ACHN (cell line): ENCODE measurements at regions not wholly inside any gene's neighbourhood (a gene's known extent, or its start where the extent isn't known, plus 50 kb on each side); places are given as distances from the start of the nearest gene placed in this dataset.

Source experiments
- DNase-seq: peaks from one replicate; pipeline ENCODE4 v3.0.0-alpha.2; 2015
- in situ Hi-C: cut with HindIII; loops from 2 replicates; pipeline ENCODE4 v1.10.0; 2017; ENCODE audit warnings: low sequenced_read_pairs, low pct_ligation_motif_present, low pct_unique_long_range_greater_than_20kb

DNA sequence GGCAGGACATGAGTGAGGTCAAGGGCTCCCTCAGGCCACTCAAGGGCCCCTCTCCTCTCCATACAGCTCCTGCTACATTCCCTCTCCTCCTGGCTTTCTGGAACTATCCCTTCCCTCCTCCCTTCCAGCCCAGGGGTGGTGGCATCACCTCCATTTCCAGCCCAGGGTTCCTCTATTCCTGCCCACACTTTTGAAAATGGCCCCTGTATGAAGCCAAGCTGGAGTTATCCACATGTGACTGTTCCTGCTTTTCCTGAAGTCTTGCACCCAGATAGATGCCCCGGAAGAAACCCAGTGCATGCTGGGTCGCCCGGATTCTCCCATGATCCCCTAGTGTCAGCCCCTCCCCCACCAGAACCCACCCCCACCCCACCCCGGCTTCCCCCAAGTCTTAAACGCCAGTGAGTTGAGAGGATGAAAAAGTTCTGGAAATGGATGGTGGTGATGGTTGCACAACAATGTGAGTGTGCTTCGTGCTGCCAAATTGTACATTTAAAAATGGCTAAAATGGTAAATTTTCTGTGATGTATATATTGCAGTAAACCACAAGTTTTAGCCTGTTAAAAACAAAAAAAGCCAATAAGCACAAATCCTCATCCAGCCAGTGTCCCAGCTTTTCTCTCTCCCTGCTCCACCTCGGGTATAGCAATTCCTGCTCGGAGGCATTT lies 136.9 kb downstream of the SCARB1 start:
- no peak for DNase-seq
- in situ Hi-C loops: no loop called here

- in situ Hi-C loops: no loop called here
- DNase-seq: no peak
Observed at GRCh38 chr12:124725597-124726237, 137.9 kb downstream of the SCARB1 start.

DNA sequence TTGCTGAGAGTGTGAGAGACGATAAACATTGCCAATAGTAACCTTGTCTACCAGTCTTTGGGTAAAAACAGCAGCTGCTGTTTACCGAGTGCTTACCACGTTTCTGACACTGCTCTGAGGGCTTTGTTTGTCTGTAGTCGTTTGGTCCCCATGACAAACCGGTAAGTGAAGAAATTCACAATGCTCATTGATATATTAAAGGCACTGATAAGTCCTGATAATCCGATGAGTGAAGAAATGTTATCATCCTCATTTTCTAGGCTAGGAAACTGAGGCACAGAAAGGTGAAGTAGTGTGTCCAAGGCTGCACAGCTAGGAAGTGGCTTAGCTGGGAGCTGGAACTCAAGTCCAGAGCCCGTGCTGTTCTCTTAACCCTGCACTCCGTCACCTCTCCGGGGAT lies 138.6 kb downstream of the SCARB1 start:
- no peak for DNase-seq
- in situ Hi-C loops: no loop called here

DNA sequence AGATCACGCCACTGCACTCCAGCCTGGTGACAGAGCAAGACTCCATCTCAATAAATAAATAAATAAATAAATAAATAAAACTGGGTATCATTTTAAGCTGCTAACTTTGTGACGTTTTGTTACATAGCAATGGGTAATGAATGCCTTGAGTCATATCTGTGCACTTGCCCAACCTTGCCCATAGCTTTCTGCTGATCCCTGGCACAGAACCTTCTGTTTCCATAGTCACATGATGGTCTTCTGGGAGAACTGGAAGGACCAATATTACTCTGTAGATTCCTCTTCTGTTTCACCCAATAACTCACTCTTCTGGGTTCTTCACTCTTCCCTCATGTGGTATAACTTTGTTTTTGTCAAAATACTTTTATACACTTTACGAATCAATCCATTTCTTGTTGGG lies 140.8 kb downstream of the SCARB1 start:
- in situ Hi-C loops: no loop called here
- DNase-seq: no peak

DNA sequence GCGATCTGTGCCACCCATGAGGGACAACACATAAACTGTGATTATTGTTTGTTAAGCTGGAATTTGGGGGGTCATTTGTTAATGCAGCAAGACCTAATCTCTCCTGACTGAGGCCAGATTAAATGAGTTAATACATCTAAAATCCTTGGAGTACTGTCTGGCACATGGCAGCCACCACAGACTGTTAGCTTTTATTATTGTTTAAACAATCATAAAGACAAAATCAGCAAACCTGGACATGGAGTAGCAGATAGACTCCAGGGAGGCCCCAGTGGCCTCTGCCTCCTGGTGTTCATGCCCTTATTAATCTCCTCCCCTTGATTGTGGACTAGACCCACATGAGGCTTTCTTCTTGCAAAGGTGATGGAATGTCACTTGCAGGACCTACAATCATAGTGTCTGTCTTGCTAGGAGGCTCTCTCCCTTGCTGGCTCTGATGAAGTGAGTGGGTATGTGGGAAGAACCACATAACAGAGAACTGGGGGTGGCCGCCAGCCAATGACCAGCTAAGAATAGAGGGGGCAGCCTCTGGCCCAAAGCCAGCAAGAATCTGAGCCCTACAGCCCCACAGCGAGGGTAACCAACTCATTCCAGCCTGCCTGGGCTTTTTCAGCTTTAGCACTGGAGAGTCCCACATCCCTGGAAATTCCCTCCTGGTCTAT lies 142.0 kb downstream of the SCARB1 start:
- in situ Hi-C loops: no loop called here
- no peak for DNase-seq

GRCh38 chr12:124720681-124721500 lies 142.8 kb downstream of the SCARB1 start:
- peak; percentile 71 for DNase-seq
- in situ Hi-C loops: no loop called here

- DNase-seq: peak; percentile 72
- in situ Hi-C loops: no loop called here
Observed at GRCh38 chr12:124720004-124720680, 143.5 kb downstream of the SCARB1 start.

DNA sequence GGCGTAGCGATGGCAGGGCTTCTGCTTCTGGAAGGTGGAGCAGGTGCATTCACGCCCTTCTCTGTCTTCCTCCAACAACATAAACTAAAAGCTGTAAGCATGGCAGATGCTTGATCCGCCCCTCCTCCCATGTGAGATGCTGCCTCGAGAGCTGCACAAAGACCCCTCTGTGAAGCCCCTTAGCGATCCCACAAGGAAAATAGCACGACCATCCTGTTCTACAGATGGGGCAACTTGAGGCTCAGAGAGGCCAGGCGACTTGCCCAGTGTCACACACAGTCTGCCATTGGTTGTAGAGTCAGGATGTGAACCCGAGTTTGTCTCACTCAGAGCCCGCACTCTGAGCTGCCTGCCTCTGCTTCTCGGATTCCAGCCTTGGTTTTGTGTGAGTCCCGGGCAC lies 144.4 kb downstream of the SCARB1 start:
- no peak for DNase-seq
- in situ Hi-C loops: no loop called here

DNA sequence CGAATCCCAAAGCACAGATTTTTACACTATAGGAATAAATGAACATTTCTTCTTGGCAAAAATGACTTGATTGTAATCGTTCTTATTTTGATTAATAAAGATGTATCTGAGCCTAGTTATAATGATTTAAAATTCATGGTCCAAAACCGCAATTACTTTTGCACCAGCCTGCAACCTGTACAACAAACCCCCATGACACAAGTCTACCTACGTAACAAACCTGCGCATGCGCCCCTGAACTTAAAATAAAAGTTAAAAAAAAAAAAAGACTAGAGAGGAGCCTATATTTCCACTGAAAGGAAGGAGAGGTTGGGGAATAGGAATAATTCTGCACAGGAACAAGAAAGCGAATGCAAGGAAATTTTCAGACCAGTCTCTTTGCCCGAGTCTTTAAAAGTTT lies 145.2 kb downstream of the SCARB1 start:
- in situ Hi-C loops: no loop called here
- DNase-seq: no peak

- in situ Hi-C loops: no loop called here
Observed at GRCh38 chr12:124718036-124718435, 145.6 kb downstream of the SCARB1 start.

GRCh38 chr12:124717318-124717717 lies 146.3 kb downstream of the SCARB1 start:
- no peak for DNase-seq
- in situ Hi-C loops: no loop called here

More at GRCh38 chr12:124718036-124718435, 145.6 kb downstream of the SCARB1 start:
- no peak for DNase-seq

DNA sequence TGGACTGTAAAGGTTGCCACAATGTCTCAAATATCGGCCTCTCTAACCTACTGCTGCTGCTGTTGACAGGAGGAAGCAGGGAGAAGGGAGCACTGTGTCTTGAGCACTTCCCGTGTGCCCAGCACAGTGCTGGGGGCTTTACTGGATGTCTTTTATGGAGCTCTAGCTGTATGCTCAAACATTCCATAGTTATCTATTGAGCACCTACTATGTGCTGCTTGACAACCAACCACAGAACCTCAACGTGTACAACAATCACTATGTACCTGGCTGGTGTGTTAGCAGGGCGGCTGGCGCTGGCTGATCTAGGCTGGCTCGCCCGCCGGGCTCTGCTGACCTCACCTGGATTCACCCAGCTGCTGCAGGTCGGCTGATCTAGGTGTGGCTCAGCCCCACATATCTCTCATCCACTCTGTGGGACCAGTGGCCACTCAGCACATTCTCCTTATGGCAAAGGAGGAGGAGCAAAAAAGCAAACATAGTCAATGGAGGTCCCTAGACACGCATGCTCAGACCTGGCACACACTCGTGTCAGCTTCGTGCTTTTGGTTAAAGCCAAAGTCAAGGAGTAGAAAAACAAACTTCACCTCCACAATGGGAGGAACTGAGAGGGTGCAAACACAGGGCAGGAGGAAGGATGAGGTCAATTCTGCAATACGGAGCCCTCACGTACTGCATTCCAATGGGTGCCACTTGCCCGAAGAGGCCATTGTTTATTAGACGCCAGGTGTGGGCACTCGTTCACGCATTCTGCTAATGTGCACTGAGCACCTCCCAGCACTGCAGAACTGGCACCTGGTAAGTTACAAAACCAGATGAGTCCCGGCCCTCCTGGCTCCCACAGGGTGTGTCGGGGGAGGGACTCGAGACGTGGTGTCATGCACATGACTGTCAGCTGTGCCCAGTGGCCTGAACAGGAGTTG lies 147.2 kb downstream of the SCARB1 start:
- DNase-seq: no peak
- in situ Hi-C loops: no loop called here

GRCh38 chr12:124715121-124715990 lies 147.9 kb upstream of the NCOR2 start:
- in situ Hi-C loops: no loop called here
- no peak for DNase-seq

GRCh38 chr12:124713436-124714082 lies 146.1 kb upstream of the NCOR2 start:
- DNase-seq: peak; percentile 80
- in situ Hi-C loops: no loop called here

DNA sequence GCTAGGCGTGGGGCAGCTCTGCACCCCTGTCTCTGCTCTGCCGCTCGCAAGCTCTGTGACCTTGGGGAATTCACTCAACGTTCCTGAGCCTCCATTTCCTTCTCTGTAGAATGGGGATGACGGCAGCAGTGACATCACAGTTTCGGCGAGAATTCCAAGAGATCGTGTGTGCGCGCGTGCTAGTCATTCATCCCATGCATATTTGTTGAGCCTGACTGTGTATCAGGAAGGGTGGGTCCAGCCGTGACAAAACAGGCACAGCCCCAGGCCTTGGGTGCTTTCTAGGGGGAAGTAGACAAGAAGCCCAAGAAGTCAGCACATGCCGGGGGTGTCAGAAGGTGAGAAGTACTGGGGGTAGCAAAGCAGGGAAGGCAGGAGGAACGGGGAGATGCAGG lies 145.6 kb upstream of the NCOR2 start:
- in situ Hi-C loops: no loop called here
- no peak for DNase-seq

- DNase-seq: no peak
- in situ Hi-C loops: no loop called here
Observed at GRCh38 chr12:124711344-124711743, 143.9 kb upstream of the NCOR2 start.
